ENCODE measurements at regions not wholly inside any gene's neighbourhood (a gene's known extent, or its start where the extent isn't known, plus 50 kb on each side); places are given as distances from the start of the nearest gene placed in this dataset.

DNA sequence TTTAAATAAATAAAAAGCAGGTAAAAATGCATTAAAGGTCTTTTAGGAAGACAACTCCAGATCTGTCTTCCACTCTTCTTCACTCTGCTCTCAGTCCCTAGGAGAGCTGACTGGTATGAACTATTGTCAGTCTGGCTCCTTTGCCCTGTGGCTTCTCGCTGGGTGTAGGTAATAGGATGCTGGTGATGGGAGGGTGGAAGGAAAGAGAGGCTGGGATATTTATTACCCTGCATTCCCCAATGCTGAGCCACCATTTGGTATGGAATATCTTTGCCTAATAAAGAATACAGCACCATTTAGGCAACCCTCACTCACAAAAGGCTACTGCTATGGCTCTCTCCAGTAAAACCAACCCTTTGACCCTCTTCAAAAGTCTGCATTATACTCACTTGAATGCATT lies 326.9 kb downstream of the CNTN3 start:
- Histone ChIP-seq H2BK12ac (ENCODE audit: insufficient read length, low read depth, low read length) (no peak overlapping the region), H3K79me1 (ENCODE audit: insufficient read depth, low read depth, low read length, poor library complexity, severe bottlenecking) (no peaks in the 10 kb centered on the region), H3K27ac (ENCODE audit: insufficient read length, low read depth, low read length) (no peak overlapping the region), H4K20me1 (ENCODE audit: control insufficient read depth, insufficient read depth, insufficient read length) (no peaks in the 10 kb centered on the region), H2AK5ac (ENCODE audit: insufficient read length, low read length) (no peak overlapping the region), H3K4me1 (ENCODE audit: insufficient read depth, low read length) (no peaks in the 10 kb centered on the region), H3T11ph (ENCODE audit: low read length) (no peak overlapping the region), H3K4me2 (ENCODE audit: insufficient read depth, insufficient read length, low read length) (no peak overlapping the region), H3K79me2 (ENCODE audit: insufficient read depth, low read length) (no peaks in the 10 kb centered on the region), H4K91ac (ENCODE audit: insufficient read length, low read depth, low read length) (no peak overlapping the region), H3K9ac (ENCODE audit: extremely low read depth, insufficient read length, low read length) (no peak overlapping the region), H2BK20ac (ENCODE audit: low read depth, low read length, poor library complexity, severe bottlenecking) (no peak overlapping the region), H3K18ac (ENCODE audit: insufficient read length, low read depth, low read length) (no peak overlapping the region), H2AFZ (ENCODE audit: low read length) (no peak overlapping the region), H3K23ac (ENCODE audit: insufficient read length, low read depth, low read length) (no peak overlapping the region), H3K9me3 (ENCODE audit: control insufficient read depth, low read depth, low read length) (no peaks in the 10 kb centered on the region), H3K23me2 (ENCODE audit: insufficient read length, low read depth, low read length, poor library complexity, severe bottlenecking) (no peaks in the 10 kb centered on the region), H3K4ac (ENCODE audit: low read depth, low read length) (no peak overlapping the region), H2BK5ac (ENCODE audit: insufficient read length, low read length) (no peak overlapping the region), H2BK120ac (ENCODE audit: low read depth, low read length, poor library complexity, severe bottlenecking) (no peak overlapping the region), H4K5ac (ENCODE audit: insufficient read length, low read depth, low read length) (no peak overlapping the region), H3K14ac (ENCODE audit: insufficient read depth, low read length) (no peak overlapping the region), H4K8ac (replicated peaks; ENCODE audit: insufficient read length, low read depth, low read length) (no peak overlapping the region), H3K56ac (ENCODE audit: insufficient read length, low read depth, low read length) (no peak overlapping the region), H2BK15ac (ENCODE audit: low read depth, low read length) (no peak overlapping the region), H3K27me3 (ENCODE audit: insufficient read depth, low read length) (no peaks in the 10 kb centered on the region)
- no peak overlapping the region for H3K27ac Mint-ChIP-seq
- no peak overlapping the region for H3K4me3 Mint-ChIP-seq
- no peak for DNase-seq
- TF ChIP-seq, protein P1, sequence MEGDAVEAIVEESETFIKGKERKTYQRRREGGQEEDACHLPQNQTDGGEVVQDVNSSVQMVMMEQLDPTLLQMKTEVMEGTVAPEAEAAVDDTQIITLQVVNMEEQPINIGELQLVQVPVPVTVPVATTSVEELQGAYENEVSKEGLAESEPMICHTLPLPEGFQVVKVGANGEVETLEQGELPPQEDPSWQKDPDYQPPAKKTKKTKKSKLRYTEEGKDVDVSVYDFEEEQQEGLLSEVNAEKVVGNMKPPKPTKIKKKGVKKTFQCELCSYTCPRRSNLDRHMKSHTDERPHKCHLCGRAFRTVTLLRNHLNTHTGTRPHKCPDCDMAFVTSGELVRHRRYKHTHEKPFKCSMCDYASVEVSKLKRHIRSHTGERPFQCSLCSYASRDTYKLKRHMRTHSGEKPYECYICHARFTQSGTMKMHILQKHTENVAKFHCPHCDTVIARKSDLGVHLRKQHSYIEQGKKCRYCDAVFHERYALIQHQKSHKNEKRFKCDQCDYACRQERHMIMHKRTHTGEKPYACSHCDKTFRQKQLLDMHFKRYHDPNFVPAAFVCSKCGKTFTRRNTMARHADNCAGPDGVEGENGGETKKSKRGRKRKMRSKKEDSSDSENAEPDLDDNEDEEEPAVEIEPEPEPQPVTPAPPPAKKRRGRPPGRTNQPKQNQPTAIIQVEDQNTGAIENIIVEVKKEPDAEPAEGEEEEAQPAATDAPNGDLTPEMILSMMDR (conservative IDR thresholded peaks at IDR 0.05), result no peak
- no CpG with 5 or more reads among the region's 1 CpG for WGBS (ENCODE audit: extremely low coverage, insufficient read length, low lambda C conversion rate)
- peaks cover 0 to under 1% of the 10 kb centered on the region in 2 experiments; a peak in 2 of 4 replicates for H3K4me1 Mint-ChIP-seq
- H3K27me3 Mint-ChIP-seq (ENCODE audit: low read depth), result no peaks in the 10 kb centered on the region
- no peaks in the 10 kb centered on the region for H3K36me3 Mint-ChIP-seq (ENCODE audit: insufficient read depth in 1 of 3, low read depth in 3 of 3)
- no peaks in the 10 kb centered on the region for H3K9me3 Mint-ChIP-seq

All from H9 (cell line).